ENCODE measurements at regions not wholly inside any gene's neighbourhood (a gene's known extent, or its start where the extent isn't known, plus 50 kb on each side); places are given as distances from the start of the nearest gene placed in this dataset.
"Not testable (repeated sequence)": the region's sequence is repeated elsewhere in the genome, so short reads cannot be mapped to it uniquely, and the experiment has no call there.

DNA sequence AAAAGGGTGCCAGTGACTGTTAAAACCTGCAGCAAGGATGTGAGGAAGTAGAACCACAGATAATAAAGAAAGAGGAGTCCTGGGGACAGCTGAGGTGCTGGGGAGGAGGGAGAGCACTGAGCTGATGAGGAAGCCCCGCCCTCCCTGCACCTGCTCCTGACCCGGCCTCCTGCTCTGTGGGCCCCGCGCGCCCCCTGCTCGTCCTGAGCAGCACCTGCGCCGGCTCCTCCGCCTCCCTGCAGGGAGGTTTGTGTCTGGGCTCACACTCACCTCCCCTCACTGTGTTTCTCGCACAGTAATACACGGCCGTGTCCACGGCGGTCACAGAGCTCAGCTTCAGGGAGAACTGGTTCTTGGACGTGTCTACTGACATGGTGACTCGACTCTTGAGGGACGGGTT lies 797.6 kb downstream of the TMEM121 start:
- TF ChIP-seq, protein P1, sequence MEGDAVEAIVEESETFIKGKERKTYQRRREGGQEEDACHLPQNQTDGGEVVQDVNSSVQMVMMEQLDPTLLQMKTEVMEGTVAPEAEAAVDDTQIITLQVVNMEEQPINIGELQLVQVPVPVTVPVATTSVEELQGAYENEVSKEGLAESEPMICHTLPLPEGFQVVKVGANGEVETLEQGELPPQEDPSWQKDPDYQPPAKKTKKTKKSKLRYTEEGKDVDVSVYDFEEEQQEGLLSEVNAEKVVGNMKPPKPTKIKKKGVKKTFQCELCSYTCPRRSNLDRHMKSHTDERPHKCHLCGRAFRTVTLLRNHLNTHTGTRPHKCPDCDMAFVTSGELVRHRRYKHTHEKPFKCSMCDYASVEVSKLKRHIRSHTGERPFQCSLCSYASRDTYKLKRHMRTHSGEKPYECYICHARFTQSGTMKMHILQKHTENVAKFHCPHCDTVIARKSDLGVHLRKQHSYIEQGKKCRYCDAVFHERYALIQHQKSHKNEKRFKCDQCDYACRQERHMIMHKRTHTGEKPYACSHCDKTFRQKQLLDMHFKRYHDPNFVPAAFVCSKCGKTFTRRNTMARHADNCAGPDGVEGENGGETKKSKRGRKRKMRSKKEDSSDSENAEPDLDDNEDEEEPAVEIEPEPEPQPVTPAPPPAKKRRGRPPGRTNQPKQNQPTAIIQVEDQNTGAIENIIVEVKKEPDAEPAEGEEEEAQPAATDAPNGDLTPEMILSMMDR (IDR thresholded peaks at IDR 0.05; ENCODE audit: low read depth, low read length, poor library complexity, severe bottlenecking): not testable (repeated sequence)
- TF ChIP-seq EZH2phosphoT487 (IDR thresholded peaks at IDR 0.05; ENCODE audit: borderline replicate concordance, low read length): not testable (repeated sequence)

All from DOHH2 (cell line).